ENCODE measurements at regions not wholly inside any gene's neighbourhood (a gene's known extent, or its start where the extent isn't known, plus 50 kb on each side); places are given as distances from the start of the nearest gene placed in this dataset.
"Not testable (repeated sequence)": the region's sequence is repeated elsewhere in the genome, so short reads cannot be mapped to it uniquely, and the experiment has no call there.

GRCh38 chr20:56872620-56873458 lies 243.7 kb downstream of the TFAP2C start:
- no peak for DNase-seq (ENCODE audit: low read depth in 3 of 3)

GRCh38 chr20:56873836-56874235 lies 244.7 kb downstream of the TFAP2C start:
- DNase-seq (ENCODE audit: low read depth in 3 of 3) = no peak

GRCh38 chr20:56875052-56875659 lies 246.1 kb downstream of the TFAP2C start:
- DNase-seq (ENCODE audit: low read depth in 3 of 3) = no peak

GRCh38 chr20:56875803-56876202 lies 246.7 kb downstream of the TFAP2C start:
- DNase-seq (ENCODE audit: low read depth in 3 of 3) = no peak

- no peak for DNase-seq (ENCODE audit: low read depth in 3 of 3)
These were observed 256.4 kb downstream of the TFAP2C start for GRCh38 chr20:56885521-56885920.

GRCh38 chr20:56890011-56890410 lies 260.9 kb downstream of the TFAP2C start:
- no peak for DNase-seq (ENCODE audit: low read depth in 3 of 3)

GRCh38 chr20:56893226-56893917 lies 264.3 kb downstream of the TFAP2C start:
- DNase-seq (ENCODE audit: low read depth in 3 of 3) = peak in 1 of 3 experiments; percentile 10

GRCh38 chr20:56896447-56896846 lies 267.3 kb downstream of the TFAP2C start:
- DNase-seq (ENCODE audit: low read depth in 3 of 3) = no peak

GRCh38 chr20:56897318-56897957 lies 268.3 kb downstream of the TFAP2C start:
- no peak for DNase-seq (ENCODE audit: low read depth in 3 of 3)

GRCh38 chr20:56897958-56898349 lies 268.8 kb downstream of the TFAP2C start:
- no peak for DNase-seq (ENCODE audit: low read depth in 3 of 3)

GRCh38 chr20:56899506-56899905 lies 270.4 kb downstream of the TFAP2C start:
- DNase-seq (ENCODE audit: low read depth in 3 of 3) = no peak

- no peak for DNase-seq (ENCODE audit: low read depth in 3 of 3)
These were observed 271.1 kb downstream of the TFAP2C start for GRCh38 chr20:56900252-56900651.

GRCh38 chr20:56903421-56903820 lies 274.3 kb downstream of the TFAP2C start:
- no peak for DNase-seq (ENCODE audit: low read depth in 3 of 3)

- no peak for DNase-seq (ENCODE audit: low read depth in 3 of 3)
These were observed 274.8 kb downstream of the TFAP2C start for GRCh38 chr20:56903858-56904257.

GRCh38 chr20:56909918-56910714 lies 281.0 kb downstream of the TFAP2C start:
- DNase-seq (ENCODE audit: low read depth in 3 of 3) = no peak

GRCh38 chr20:56911946-56912345 lies 282.8 kb downstream of the TFAP2C start:
- no peak for DNase-seq (ENCODE audit: low read depth in 3 of 3)

- no peak for DNase-seq (ENCODE audit: low read depth in 3 of 3)
These were observed 285.4 kb downstream of the TFAP2C start for GRCh38 chr20:56914532-56914931.

- no peak for DNase-seq (ENCODE audit: low read depth in 3 of 3)
These were observed 287.2 kb downstream of the TFAP2C start for GRCh38 chr20:56916345-56916622.

GRCh38 chr20:56920041-56920440 lies 290.9 kb downstream of the TFAP2C start:
- not testable (repeated sequence) for DNase-seq (ENCODE audit: low read depth in 3 of 3)

GRCh38 chr20:56922497-56922896 lies 293.4 kb downstream of the TFAP2C start:
- no peak for DNase-seq (ENCODE audit: low read depth in 3 of 3)

- DNase-seq (ENCODE audit: low read depth in 3 of 3) = no peak
These were observed 295.4 kb downstream of the TFAP2C start for GRCh38 chr20:56924292-56925081.
